Lung (tissue), 11 donors: ENCODE measurements at regions not wholly inside any gene's neighbourhood (a gene's known extent, or its start where the extent isn't known, plus 50 kb on each side); places are given as distances from the start of the nearest gene placed in this dataset.

Source experiments
- ATAC-seq: fragments of 200-7000 bp; cut with Tn5 transposase; one replicate; pipeline ENCODE4 v1.9.1; 2020; ENCODE audit warnings: moderate number of reproducible peaks; ENCODE audit not compliant: insufficient read depth, low FRiP score
- DNase-seq, 3 donors: peaks; one replicate each; pipeline ENCODE4 v3.0.0-alpha.2; 2013 to 2017
- H3K27ac ChIP-seq, 2 donors: one replicate each; pipeline ENCODE4 v1.5.1; 2013; ENCODE audit warnings: mild to moderate bottlenecking in 2 of 2, moderate library complexity in 2 of 2, control low read depth in 1 of 2, inconsistent platforms in 1 of 2, low read depth in 1 of 2, low read length in 1 of 2
- H3K27me3 ChIP-seq, 3 donors: one replicate each; pipeline ENCODE4 v1.5.1; 2013; ENCODE audit warnings: low read length in 2 of 3; ENCODE audit not compliant: control insufficient read depth in 3 of 3, insufficient read depth in 3 of 3
- H3K36me3 ChIP-seq, 4 donors: one replicate each; pipeline ENCODE4 v1.5.1; 2013; ENCODE audit warnings: low read length in 4 of 4, mild to moderate bottlenecking in 1 of 4, moderate library complexity in 1 of 4; ENCODE audit not compliant: control insufficient read depth in 4 of 4, insufficient read depth in 4 of 4
- H3K4me1 ChIP-seq, 5 donors: one replicate each; pipeline ENCODE4 v1.5.1; 2013; ENCODE audit warnings: low read length in 5 of 5, mild to moderate bottlenecking in 2 of 5, moderate library complexity in 1 of 5; ENCODE audit not compliant: control insufficient read depth in 5 of 5, insufficient read depth in 5 of 5
- H3K4me3 ChIP-seq: one replicate; pipeline ENCODE4 v1.5.1; 2013; ENCODE audit warnings: mild to moderate bottlenecking, control low read depth, moderate library complexity
- H3K9ac ChIP-seq, 2 donors: one replicate each; pipeline ENCODE4 v1.5.1; 2013; ENCODE audit warnings: low read length in 2 of 2, control low read depth in 1 of 2; ENCODE audit not compliant: insufficient read depth in 1 of 2
- H3K9me3 ChIP-seq, 4 donors: one replicate each; pipeline ENCODE4 v1.5.1; 2013; ENCODE audit warnings: low read length in 3 of 4, mild to moderate bottlenecking in 1 of 4, moderate library complexity in 1 of 4; ENCODE audit not compliant: control insufficient read depth in 4 of 4, insufficient read depth in 3 of 4
- WGBS, 2 donors: extraction: QIAGEN DNeasy Blood & Tissue Kit; methylation state at CpG; one replicate each; pipeline ENCODE4 v1.1.7; 2013; 5-methylcytosine and 5-hydroxymethylcytosine counted together
- TF ChIP-seq, protein P1 (sequence below): IDR thresholded peaks from 2 replicates; pipeline ENCODE4 v1.5.1; 2012; ENCODE audit warnings: mild to moderate bottlenecking; ENCODE audit errors: control extremely low read depth, extremely low read depth
- donor health status: control.
- donor health status: control.
- donor health status: Bipolar disorder and iron deficiency.
- donor health status: healthy.
- donor health status: DM: yes; HTN: yes; CAD: no.

DNA sequence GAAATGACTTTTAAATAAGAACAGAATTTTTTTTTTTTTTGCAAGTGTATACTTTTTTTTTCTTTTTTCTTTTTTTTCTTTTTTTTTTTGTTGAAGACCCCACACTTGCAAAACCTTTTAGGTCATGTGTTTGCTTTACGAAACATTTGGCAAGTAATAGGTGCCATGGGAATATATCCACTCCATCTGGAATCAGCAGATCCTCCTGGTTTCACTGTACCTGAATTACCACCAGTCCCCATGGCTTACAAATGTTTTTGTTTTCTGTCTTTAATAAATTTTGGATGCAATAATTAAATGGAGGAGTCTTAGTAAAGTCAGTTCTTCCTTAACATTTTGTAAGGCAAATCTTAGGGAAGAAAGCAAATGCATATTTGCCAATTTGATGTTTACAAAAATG is 559.7 kb upstream of the ZEB2 start:
- TF ChIP-seq, protein P1, sequence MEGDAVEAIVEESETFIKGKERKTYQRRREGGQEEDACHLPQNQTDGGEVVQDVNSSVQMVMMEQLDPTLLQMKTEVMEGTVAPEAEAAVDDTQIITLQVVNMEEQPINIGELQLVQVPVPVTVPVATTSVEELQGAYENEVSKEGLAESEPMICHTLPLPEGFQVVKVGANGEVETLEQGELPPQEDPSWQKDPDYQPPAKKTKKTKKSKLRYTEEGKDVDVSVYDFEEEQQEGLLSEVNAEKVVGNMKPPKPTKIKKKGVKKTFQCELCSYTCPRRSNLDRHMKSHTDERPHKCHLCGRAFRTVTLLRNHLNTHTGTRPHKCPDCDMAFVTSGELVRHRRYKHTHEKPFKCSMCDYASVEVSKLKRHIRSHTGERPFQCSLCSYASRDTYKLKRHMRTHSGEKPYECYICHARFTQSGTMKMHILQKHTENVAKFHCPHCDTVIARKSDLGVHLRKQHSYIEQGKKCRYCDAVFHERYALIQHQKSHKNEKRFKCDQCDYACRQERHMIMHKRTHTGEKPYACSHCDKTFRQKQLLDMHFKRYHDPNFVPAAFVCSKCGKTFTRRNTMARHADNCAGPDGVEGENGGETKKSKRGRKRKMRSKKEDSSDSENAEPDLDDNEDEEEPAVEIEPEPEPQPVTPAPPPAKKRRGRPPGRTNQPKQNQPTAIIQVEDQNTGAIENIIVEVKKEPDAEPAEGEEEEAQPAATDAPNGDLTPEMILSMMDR, result no peak
- Histone ChIP-seq H3K9ac (no peak overlapping the region), H3K9me3 (no peaks in the 10 kb centered on the region), H3K4me3 (no peak overlapping the region), H3K4me1 (peaks cover 0 to 7% (median 0%) of the 10 kb centered on the region in 5 donors), H3K36me3 (no peaks in the 10 kb centered on the region), H3K27ac (no peak overlapping the region), H3K27me3 (no peaks in the 10 kb centered on the region)
- 87 to 96% methylated on average over 1 of the region's 1 CpG for WGBS, 2 donors
- peak in 1 of 3 donors; percentile 22 for DNase-seq
- ATAC-seq, result no peak

DNA sequence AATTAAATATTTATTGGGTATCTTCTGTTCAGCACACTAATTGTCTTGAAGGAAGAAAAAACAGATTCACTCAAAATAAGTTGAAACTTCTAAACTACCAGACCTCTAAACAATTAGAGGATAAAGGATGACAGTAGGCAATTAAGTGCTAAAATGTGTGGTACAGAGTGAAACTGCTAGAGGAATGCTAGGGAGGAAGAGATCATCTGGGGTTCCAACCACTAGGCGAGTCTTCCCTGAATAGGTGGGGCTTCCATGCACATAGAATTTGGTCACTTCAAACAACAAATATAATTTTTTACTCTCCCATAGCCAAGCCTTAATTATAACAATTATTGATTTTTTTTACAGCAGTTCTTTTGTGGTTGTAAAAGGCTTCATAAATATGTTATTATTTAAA is 559.0 kb upstream of the ZEB2 start:
- H3K27ac ChIP-seq, result no peak overlapping the region
- no peak overlapping the region for H3K4me3 ChIP-seq
- TF ChIP-seq, protein P1, result no peak
- no peak overlapping the region for H3K9ac ChIP-seq
- DNase-seq (no peak), ATAC-seq (no peak)
- H3K9me3 ChIP-seq, result no peaks in the 10 kb centered on the region
- H3K4me1 ChIP-seq, result peaks cover 0 to 7% (median 0%) of the 10 kb centered on the region in 5 donors
- WGBS, 2 donors, result 89 to 100% methylated on average over 1 of the region's 1 CpG
- H3K27me3 ChIP-seq, result no peaks in the 10 kb centered on the region
- no peaks in the 10 kb centered on the region for H3K36me3 ChIP-seq

DNA sequence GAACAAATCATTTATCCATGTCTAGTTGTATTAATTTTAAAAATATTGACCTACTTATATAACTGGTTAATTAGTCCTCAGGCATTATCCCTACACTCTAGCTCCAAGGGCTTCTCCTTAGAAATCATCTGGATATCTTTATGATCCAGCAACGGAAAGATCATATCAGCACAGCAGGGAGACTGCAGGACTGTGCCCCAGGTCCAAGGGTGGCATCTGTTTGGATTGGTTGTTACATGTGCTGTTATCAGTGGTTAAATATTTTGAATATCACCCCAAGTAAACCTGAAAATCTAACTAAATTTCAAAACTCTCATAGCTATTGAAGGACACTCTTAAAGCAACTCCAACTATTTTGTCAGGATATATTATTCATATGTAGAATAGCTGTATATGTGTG is 556.2 kb upstream of the ZEB2 start:
- ATAC-seq (no peak), DNase-seq (no peak)
- Histone ChIP-seq H3K27me3 (no peaks in the 10 kb centered on the region), H3K4me1 (peaks cover 0 to 6% (median 0%) of the 10 kb centered on the region in 5 donors), H3K36me3 (no peaks in the 10 kb centered on the region), H3K9ac (no peak overlapping the region), H3K4me3 (no peak overlapping the region), H3K27ac (no peak overlapping the region), H3K9me3 (no peaks in the 10 kb centered on the region)
- WGBS, 2 donors, result 74 to 97% methylated on average over 1 of the region's 1 CpG
- TF ChIP-seq, protein P1, result no peak

DNA sequence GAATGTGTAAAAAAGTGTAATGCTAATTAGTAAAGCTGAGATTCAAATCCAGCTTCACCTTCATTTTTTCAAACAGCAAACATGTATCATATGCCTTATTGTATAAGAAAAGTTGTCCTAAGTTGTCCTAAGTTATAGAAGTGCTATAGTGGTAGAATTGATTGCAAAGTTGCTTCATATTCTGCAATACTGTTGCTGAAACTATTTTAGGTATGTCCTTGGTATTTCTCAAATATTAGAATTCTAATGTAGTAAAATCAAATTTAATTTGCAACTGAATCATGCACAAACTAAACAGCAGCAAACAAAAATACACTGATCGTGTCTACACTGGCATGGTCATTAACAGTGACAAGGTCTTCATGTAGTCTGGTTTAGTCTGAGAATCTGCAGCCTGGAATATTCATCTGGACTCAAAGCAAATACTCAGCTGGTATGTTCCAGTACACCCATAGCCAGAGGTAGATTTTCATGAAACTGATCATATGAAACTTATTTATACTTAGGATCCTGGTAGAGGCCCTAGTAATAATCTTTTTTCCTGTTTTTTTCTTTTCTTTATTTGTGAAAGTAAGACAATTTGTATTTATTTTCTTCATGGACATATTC is 555.6 kb upstream of the ZEB2 start:
- Histone ChIP-seq H3K27me3 (no peaks in the 10 kb centered on the region), H3K9ac (no peak overlapping the region), H3K36me3 (no peaks in the 10 kb centered on the region), H3K27ac (no peak overlapping the region), H3K4me1 (peaks cover 0 to 6% (median 0%) of the 10 kb centered on the region in 5 donors), H3K4me3 (no peak overlapping the region), H3K9me3 (no peaks in the 10 kb centered on the region)
- 84 to 85% methylated on average over 1 of the region's 1 CpG for WGBS, 2 donors
- TF ChIP-seq, protein P1, result no peak
- ATAC-seq (no peak), DNase-seq (no peak)
